ENCODE measurements at regions not wholly inside any gene's neighbourhood (a gene's known extent, or its start where the extent isn't known, plus 50 kb on each side); places are given as distances from the start of the nearest gene placed in this dataset.
A peak's percentile ranks its signal among the peaks of the same experiment; 100 is the strongest.

GRCh38 chr5:159564031-159564430, 233.7 kb upstream of the IL12B start:
- TF ChIP-seq CTCF (IDR thresholded peaks at IDR 0.05; ENCODE audit: low read length, missing control alignments), result no peak
- no peak overlapping the region for H3K4me3 ChIP-seq (replicated peaks; ENCODE audit: low read depth, low read length)
- no peak for DNase-seq (ENCODE audit: low read depth)

- TF ChIP-seq CTCF (IDR thresholded peaks at IDR 0.05; ENCODE audit: low read length, missing control alignments), result no peak
- H3K4me3 ChIP-seq (replicated peaks; ENCODE audit: low read depth, low read length), result no peak overlapping the region
- no peak for DNase-seq (ENCODE audit: low read depth)
These were observed 236.5 kb upstream of the IL12B start for GRCh38 chr5:159566832-159567231.

GRCh38 chr5:159567461-159567860, 237.2 kb upstream of the IL12B start:
- no peak for DNase-seq (ENCODE audit: low read depth)
- no peak overlapping the region for H3K4me3 ChIP-seq (replicated peaks; ENCODE audit: low read depth, low read length)
- TF ChIP-seq CTCF (IDR thresholded peaks at IDR 0.05; ENCODE audit: low read length, missing control alignments), result no peak

GRCh38 chr5:159571501-159572244, 241.4 kb upstream of the IL12B start:
- no peak overlapping the region for H3K4me3 ChIP-seq (replicated peaks; ENCODE audit: low read depth, low read length)
- TF ChIP-seq CTCF (IDR thresholded peaks at IDR 0.05; ENCODE audit: low read length, missing control alignments), result no peak
- DNase-seq (ENCODE audit: low read depth), result no peak

- DNase-seq (ENCODE audit: low read depth), result no peak
- TF ChIP-seq CTCF (IDR thresholded peaks at IDR 0.05; ENCODE audit: low read length, missing control alignments), result no peak
- no peak overlapping the region for H3K4me3 ChIP-seq (replicated peaks; ENCODE audit: low read depth, low read length)
These were observed 246.6 kb upstream of the IL12B start for GRCh38 chr5:159576902-159577301.

GRCh38 chr5:159581502-159582249, 251.4 kb upstream of the IL12B start:
- peak; percentile 82 for DNase-seq (ENCODE audit: low read depth)
- TF ChIP-seq CTCF (IDR thresholded peaks at IDR 0.05; ENCODE audit: low read length, missing control alignments), result peak; percentile 31
- H3K4me3 ChIP-seq (replicated peaks; ENCODE audit: low read depth, low read length), result no peak overlapping the region
